Psoas muscle (tissue), 7 donors: ENCODE measurements at regions not wholly inside any gene's neighbourhood (a gene's known extent, or its start where the extent isn't known, plus 50 kb on each side); places are given as distances from the start of the nearest gene placed in this dataset.

Experiments used
- ATAC-seq, 4 donors: fragments of 200-7000 bp; cut with Tn5 transposase; one replicate each; pipeline ENCODE4 v1.9.1; 2020; ENCODE audit warnings: moderate library complexity in 3 of 4, mild to moderate bottlenecking in 2 of 4
- DNase-seq, 2 donors: peaks; one replicate each; pipeline ENCODE4 v3.0.0-alpha.2; 2020
- H3K27ac ChIP-seq: fragments of 200-600 bp; one replicate; pipeline ENCODE4 v1.8.0; 2022
- H3K27me3 ChIP-seq, 3 donors: fragments of 200-600 bp in 1 of 3; one replicate each; pipeline versions ENCODE4 v1.6.1 to v1.8.0; 2013 to 2022; ENCODE audit warnings: low read length in 2 of 3, mild to moderate bottlenecking in 2 of 3, moderate library complexity in 1 of 3; ENCODE audit not compliant: insufficient read depth in 3 of 3
- H3K36me3 ChIP-seq, 2 donors: fragments of 200-600 bp in 1 of 2; one replicate each; pipeline versions ENCODE4 v1.6.1 to v1.8.0; 2013 to 2022; ENCODE audit warnings: low read depth in 1 of 2, mild to moderate bottlenecking in 1 of 2, moderate library complexity in 1 of 2; ENCODE audit not compliant: insufficient read depth in 1 of 2
- H3K4me1 ChIP-seq: fragments of 200-600 bp; one replicate; pipeline ENCODE4 v1.8.0; 2022
- H3K4me3 ChIP-seq: fragments of 200-600 bp; one replicate; pipeline ENCODE4 v1.8.0; 2022; ENCODE audit warnings: mild to moderate bottlenecking
- H3K9me3 ChIP-seq: fragments of 200-600 bp; one replicate; pipeline ENCODE4 v1.8.0; 2022
- CTCF ChIP-seq: fragments of 200-600 bp; IDR thresholded peaks from one replicate; pipeline ENCODE4 v1.8.0; 2022; ENCODE audit warnings: antibody characterized with exemption
- WGBS, 3 donors: extraction: QIAGEN DNeasy Blood & Tissue Kit; methylation state at CpG; one replicate each; pipeline versions ENCODE4 v1.1.6 to v1.1.7; 2013; 5-methylcytosine and 5-hydroxymethylcytosine counted together
- intact Hi-C, 2 donors: fragments of 100-400 bp; cut with DNase I; formaldehyde crosslinking; loops; one replicate each; pipeline versions ENCODE4 v1.11.0 to v1.14.2; 2022
- donor health status: healthy with polysubstance abuse.
- donor health status: DM: no; HTN: no; CAD: no; lungs with moderate emphysema.
- donor health status: Bipolar disorder and iron deficiency.
- donor health status: healthy.
- donor health status: DM: yes; HTN: yes; CAD: no.
- donor health status: DM: no; HTN: no; CAD: no.
- donor health status: DM: yes; HTN: yes; CAD: no.

DNA sequence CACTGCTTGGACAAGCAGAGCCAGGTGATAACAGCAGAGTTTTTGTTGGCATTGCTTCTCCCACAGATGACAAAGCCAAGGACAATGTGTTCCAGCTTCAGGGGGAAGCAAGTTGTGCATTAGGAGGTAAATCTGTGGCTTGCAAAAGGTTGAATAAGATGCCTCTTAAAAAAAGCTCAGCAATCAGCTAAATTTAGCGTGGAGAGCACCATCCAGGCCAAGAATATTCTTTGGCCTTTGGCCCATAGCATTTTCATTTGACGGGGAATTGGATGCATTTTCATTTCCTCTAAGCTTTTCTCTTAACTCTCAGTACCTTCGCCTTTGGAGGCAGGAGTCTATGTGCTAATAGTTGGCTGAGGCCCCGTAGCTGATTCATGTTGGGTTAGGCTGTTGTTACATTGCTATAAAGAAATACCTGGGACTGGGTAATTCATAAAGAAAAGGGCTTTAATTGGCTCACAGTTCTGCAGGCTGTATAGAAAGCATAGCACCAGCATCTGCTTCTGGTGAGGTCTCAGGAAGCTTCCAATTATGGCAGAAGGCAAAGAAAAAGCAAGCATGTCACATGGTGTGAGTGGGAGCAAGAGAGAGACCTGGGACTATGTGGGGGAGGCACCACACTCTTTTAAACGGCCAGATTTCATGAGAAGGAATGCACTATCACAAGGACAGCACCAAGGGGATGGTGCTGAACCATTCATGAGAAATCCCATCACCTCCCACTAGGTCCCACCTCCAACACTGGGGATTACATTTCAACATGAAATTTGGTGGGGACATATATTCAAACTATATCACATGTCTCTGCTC lies 350.1 kb upstream of the C11orf87 start:
- ATAC-seq (peak; percentile 47 to 93 (median 92)), DNase-seq (peak in 1 of 2 donors; percentile 16)
- WGBS, 3 donors: 9 to 12% (median 12%) methylated on average over 5 of the region's 5 CpGs
- intact Hi-C loops: no loop called here
- no peak overlapping the region for H3K27ac ChIP-seq
- no peaks in the 10 kb centered on the region for H3K36me3 ChIP-seq
- H3K9me3 ChIP-seq: no peaks in the 10 kb centered on the region
- H3K4me3 ChIP-seq: no peak overlapping the region
- peaks cover 15% of the 10 kb centered on the region for H3K4me1 ChIP-seq
- no peaks in the 10 kb centered on the region for H3K27me3 ChIP-seq
- TF ChIP-seq CTCF: no peak

GRCh38 chr11:109073032-109073822 lies 348.8 kb upstream of the C11orf87 start:
- 94 to 98% (median 95%) methylated on average over 4 of the region's 4 CpGs for WGBS, 3 donors
- TF ChIP-seq CTCF: no peak
- Histone ChIP-seq H3K4me3 (no peak overlapping the region), H3K36me3 (no peaks in the 10 kb centered on the region), H3K4me1 (peaks cover 15% of the 10 kb centered on the region), H3K27ac (no peak overlapping the region), H3K9me3 (no peaks in the 10 kb centered on the region), H3K27me3 (no peaks in the 10 kb centered on the region)
- no peak for ATAC-seq
- intact Hi-C loops: no loop called here
- no peak for DNase-seq

GRCh38 chr11:109075976-109076375 lies 346.0 kb upstream of the C11orf87 start:
- DNase-seq (no peak), ATAC-seq (no peak)
- intact Hi-C loops: no loop called here
- H3K4me1 ChIP-seq: peaks cover 14% of the 10 kb centered on the region
- H3K36me3 ChIP-seq: no peaks in the 10 kb centered on the region
- no peaks in the 10 kb centered on the region for H3K27me3 ChIP-seq
- H3K4me3 ChIP-seq: no peak overlapping the region
- H3K27ac ChIP-seq: no peak overlapping the region
- WGBS, 3 donors: 31 to 33% (median 32%) methylated on average over 2 of the region's 2 CpGs
- H3K9me3 ChIP-seq: no peaks in the 10 kb centered on the region
- TF ChIP-seq CTCF: no peak

GRCh38 chr11:109076870-109077269 lies 345.1 kb upstream of the C11orf87 start:
- DNase-seq (no peak), ATAC-seq (peak in 3 of 4 donors; percentile 33 to 57 (median 44))
- no peak for TF ChIP-seq CTCF
- WGBS, 3 donors: 33 to 42% (median 41%) methylated on average over 2 of the region's 2 CpGs
- Histone ChIP-seq H3K4me1 (peaks cover 6% of the 10 kb centered on the region), H3K4me3 (no peak overlapping the region), H3K36me3 (no peaks in the 10 kb centered on the region), H3K27me3 (no peaks in the 10 kb centered on the region), H3K27ac (no peak overlapping the region), H3K9me3 (no peaks in the 10 kb centered on the region)
- intact Hi-C loops: no loop called here
